Liver (tissue), 8 donors: ENCODE measurements at regions not wholly inside any gene's neighbourhood (a gene's known extent, or its start where the extent isn't known, plus 50 kb on each side); places are given as distances from the start of the nearest gene placed in this dataset.

Experiments
- DNase-seq: peaks from one replicate; pipeline ENCODE4 v3.0.0-alpha.2; 2017; ENCODE audit warnings: low spot score
- H3K27ac ChIP-seq, 2 donors: one replicate each; pipeline ENCODE4 v1.7.0; 2013; ENCODE audit warnings: inconsistent platforms in 2 of 2, low read length in 2 of 2, control low read depth in 1 of 2, low read depth in 1 of 2, mild to moderate bottlenecking in 1 of 2
- H3K27me3 ChIP-seq, 4 donors: one replicate each; pipeline versions ENCODE4 v1.6.1 to v1.7.0; 2013; ENCODE audit warnings: low read length in 3 of 4, inconsistent platforms in 1 of 4, mild to moderate bottlenecking in 1 of 4, moderate library complexity in 1 of 4; ENCODE audit not compliant: control insufficient read depth in 4 of 4, insufficient read depth in 4 of 4
- H3K36me3 ChIP-seq, 4 donors: one replicate each; pipeline versions ENCODE4 v1.6.1 to v1.7.0; 2013; ENCODE audit warnings: low read length in 3 of 4, mild to moderate bottlenecking in 3 of 4, low read depth in 1 of 4, moderate library complexity in 1 of 4; ENCODE audit not compliant: control insufficient read depth in 4 of 4, insufficient read depth in 3 of 4
- H3K4me1 ChIP-seq, 4 donors: one replicate each; pipeline versions ENCODE4 v1.6.1 to v1.7.0; 2013; ENCODE audit warnings: low read length in 3 of 4, mild to moderate bottlenecking in 3 of 4, moderate library complexity in 1 of 4; ENCODE audit not compliant: control insufficient read depth in 4 of 4, insufficient read depth in 4 of 4
- H3K4me3 ChIP-seq, 3 donors: one replicate each; pipeline versions ENCODE4 v1.6.1 to v1.7.0; 2013; ENCODE audit warnings: low read length in 3 of 3, control low read depth in 1 of 3, low read depth in 1 of 3, mild to moderate bottlenecking in 1 of 3
- H3K9ac ChIP-seq, 2 donors: one replicate each; pipeline ENCODE4 v1.7.0; 2013; ENCODE audit warnings: low read length in 2 of 2, mild to moderate bottlenecking in 2 of 2, moderate library complexity in 2 of 2, control low read depth in 1 of 2, low read depth in 1 of 2
- H3K9me3 ChIP-seq, 4 donors: one replicate each; pipeline versions ENCODE4 v1.6.1 to v1.7.0; 2013; ENCODE audit warnings: low read length in 3 of 4; ENCODE audit not compliant: control insufficient read depth in 4 of 4
- EGR1 ChIP-seq, 2 donors: IDR thresholded peaks; 2 replicates each; pipeline ENCODE4 v1.6.1; 2016 to 2018; ENCODE audit warnings: antibody characterized with exemption in 2 of 2, low read depth in 2 of 2
- FOXA1 ChIP-seq: IDR thresholded peaks from 2 replicates; pipeline ENCODE4 v1.6.1; 2016; ENCODE audit warnings: antibody characterized with exemption
- FOXA2 ChIP-seq: IDR thresholded peaks from 2 replicates; pipeline ENCODE4 v1.6.1; 2016; ENCODE audit warnings: antibody characterized with exemption
- GABPA ChIP-seq, 2 donors: IDR thresholded peaks in 1 of 2; conservative IDR thresholded peaks in 1 of 2; 2 replicates each; pipeline ENCODE4 v1.6.1; 2016; ENCODE audit warnings: antibody characterized with exemption in 2 of 2, mild to moderate bottlenecking in 1 of 2, moderate library complexity in 1 of 2
- HNF4A ChIP-seq, 2 donors: conservative IDR thresholded peaks; 2 replicates each; pipeline ENCODE4 v1.6.1; 2016; ENCODE audit warnings: antibody characterized with exemption in 2 of 2, mild to moderate bottlenecking in 2 of 2
- JUND ChIP-seq, 2 donors: IDR thresholded peaks; 2 replicates each; pipeline ENCODE4 v1.6.1; 2016; ENCODE audit warnings: antibody characterized with exemption in 2 of 2
- NR2F2 ChIP-seq: IDR thresholded peaks from 2 replicates; pipeline ENCODE4 v1.6.1; 2016; ENCODE audit warnings: antibody characterized with exemption
- RAD21 ChIP-seq, 2 donors: IDR thresholded peaks; 2 replicates each; pipeline ENCODE4 v1.6.1; 2016; ENCODE audit warnings: antibody characterized with exemption in 2 of 2, mild to moderate bottlenecking in 2 of 2
- RXRA ChIP-seq, 2 donors: IDR thresholded peaks; 2 replicates each; pipeline ENCODE4 v1.6.1; 2017 to 2018; ENCODE audit warnings: antibody characterized with exemption in 2 of 2, mild to moderate bottlenecking in 1 of 2
- SP1 ChIP-seq: IDR thresholded peaks from 2 replicates; pipeline ENCODE4 v1.6.1; 2018; ENCODE audit warnings: antibody characterized with exemption, mild to moderate bottlenecking
- TAF1 ChIP-seq: conservative IDR thresholded peaks from 2 replicates; pipeline ENCODE4 v1.6.1; 2016; ENCODE audit warnings: antibody characterized with exemption, mild to moderate bottlenecking
- YY1 ChIP-seq: IDR thresholded peaks from 2 replicates; pipeline ENCODE4 v1.6.1; 2016; ENCODE audit warnings: antibody characterized with exemption, mild to moderate bottlenecking
- WGBS: extraction: QIAGEN DNeasy Blood & Tissue Kit; methylation state at CpG from one replicate; pipeline ENCODE4 v1.1.7; 2013; 5-methylcytosine and 5-hydroxymethylcytosine counted together
- TF ChIP-seq, protein P1 (sequence below): IDR thresholded peaks from 2 replicates; pipeline ENCODE4 v1.6.1; 2016; ENCODE audit warnings: antibody characterized with exemption
- TF ChIP-seq, protein P2 (sequence below): IDR thresholded peaks from 2 replicates; pipeline ENCODE4 v1.6.1; 2016; ENCODE audit warnings: antibody characterized with exemption
- TF ChIP-seq, protein P3 (sequence below): IDR thresholded peaks from 2 replicates; pipeline ENCODE4 v1.6.1; 2016; ENCODE audit warnings: antibody characterized with exemption
- TF ChIP-seq, protein P4 (sequence below): IDR thresholded peaks from 2 replicates; pipeline ENCODE4 v1.6.1; 2016; ENCODE audit warnings: antibody characterized with exemption, mild to moderate bottlenecking
- TF ChIP-seq, protein P5 (sequence below): fragments of 150-350 bp; IDR thresholded peaks from 2 replicates; pipeline ENCODE4 v1.5.1; 2017; ENCODE audit warnings: improper control_type of control experiment, low read depth, low read length; ENCODE audit not compliant: missing input control
- donor health status: healthy.
- donor health status: healthy.
- donor health status: healthy.
- donor health status: healthy.
- donor health status: healthy.

DNA sequence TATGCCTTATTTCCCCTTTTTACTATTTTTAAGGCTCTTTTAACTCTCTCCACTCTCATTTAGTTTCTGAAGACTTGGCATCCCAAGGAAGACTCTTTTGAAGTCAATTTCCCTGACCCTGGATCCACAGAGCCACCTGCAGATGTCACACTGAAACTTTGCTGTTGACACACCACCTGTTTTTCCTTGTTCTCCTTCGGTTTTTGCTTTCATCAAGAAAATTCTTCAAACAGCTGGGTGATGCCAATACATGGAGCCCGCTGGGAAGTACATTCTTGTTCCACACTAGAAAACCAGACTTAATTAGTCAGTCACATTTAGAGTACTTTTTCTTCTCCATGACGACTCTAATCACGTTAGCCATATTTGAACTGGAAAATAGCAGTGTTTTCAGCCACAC is 293.9 kb downstream of the PDGFC start:
- Histone ChIP-seq H3K4me3 (no peak overlapping the region), H3K4me1 (peaks cover 0 to 3% (median 0%) of the 10 kb centered on the region in 4 donors), H3K27me3 (no peaks in the 10 kb centered on the region), H3K9me3 (no peaks in the 10 kb centered on the region), H3K27ac (no peak overlapping the region), H3K36me3 (no peaks in the 10 kb centered on the region), H3K9ac (no peak overlapping the region)
- TF ChIP-seq, protein P1, sequence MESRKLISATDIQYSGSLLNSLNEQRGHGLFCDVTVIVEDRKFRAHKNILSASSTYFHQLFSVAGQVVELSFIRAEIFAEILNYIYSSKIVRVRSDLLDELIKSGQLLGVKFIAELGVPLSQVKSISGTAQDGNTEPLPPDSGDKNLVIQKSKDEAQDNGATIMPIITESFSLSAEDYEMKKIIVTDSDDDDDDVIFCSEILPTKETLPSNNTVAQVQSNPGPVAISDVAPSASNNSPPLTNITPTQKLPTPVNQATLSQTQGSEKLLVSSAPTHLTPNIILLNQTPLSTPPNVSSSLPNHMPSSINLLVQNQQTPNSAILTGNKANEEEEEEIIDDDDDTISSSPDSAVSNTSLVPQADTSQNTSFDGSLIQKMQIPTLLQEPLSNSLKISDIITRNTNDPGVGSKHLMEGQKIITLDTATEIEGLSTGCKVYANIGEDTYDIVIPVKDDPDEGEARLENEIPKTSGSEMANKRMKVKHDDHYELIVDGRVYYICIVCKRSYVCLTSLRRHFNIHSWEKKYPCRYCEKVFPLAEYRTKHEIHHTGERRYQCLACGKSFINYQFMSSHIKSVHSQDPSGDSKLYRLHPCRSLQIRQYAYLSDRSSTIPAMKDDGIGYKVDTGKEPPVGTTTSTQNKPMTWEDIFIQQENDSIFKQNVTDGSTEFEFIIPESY: no peak
- TF ChIP-seq, protein P2, sequence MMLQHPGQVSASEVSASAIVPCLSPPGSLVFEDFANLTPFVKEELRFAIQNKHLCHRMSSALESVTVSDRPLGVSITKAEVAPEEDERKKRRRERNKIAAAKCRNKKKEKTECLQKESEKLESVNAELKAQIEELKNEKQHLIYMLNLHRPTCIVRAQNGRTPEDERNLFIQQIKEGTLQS: no peak
- no peak for TF ChIP-seq SP1
- no peak for TF ChIP-seq FOXA2
- TF ChIP-seq, protein P3, sequence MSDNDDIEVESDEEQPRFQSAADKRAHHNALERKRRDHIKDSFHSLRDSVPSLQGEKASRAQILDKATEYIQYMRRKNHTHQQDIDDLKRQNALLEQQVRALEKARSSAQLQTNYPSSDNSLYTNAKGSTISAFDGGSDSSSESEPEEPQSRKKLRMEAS: no peak
- TF ChIP-seq, protein P4, sequence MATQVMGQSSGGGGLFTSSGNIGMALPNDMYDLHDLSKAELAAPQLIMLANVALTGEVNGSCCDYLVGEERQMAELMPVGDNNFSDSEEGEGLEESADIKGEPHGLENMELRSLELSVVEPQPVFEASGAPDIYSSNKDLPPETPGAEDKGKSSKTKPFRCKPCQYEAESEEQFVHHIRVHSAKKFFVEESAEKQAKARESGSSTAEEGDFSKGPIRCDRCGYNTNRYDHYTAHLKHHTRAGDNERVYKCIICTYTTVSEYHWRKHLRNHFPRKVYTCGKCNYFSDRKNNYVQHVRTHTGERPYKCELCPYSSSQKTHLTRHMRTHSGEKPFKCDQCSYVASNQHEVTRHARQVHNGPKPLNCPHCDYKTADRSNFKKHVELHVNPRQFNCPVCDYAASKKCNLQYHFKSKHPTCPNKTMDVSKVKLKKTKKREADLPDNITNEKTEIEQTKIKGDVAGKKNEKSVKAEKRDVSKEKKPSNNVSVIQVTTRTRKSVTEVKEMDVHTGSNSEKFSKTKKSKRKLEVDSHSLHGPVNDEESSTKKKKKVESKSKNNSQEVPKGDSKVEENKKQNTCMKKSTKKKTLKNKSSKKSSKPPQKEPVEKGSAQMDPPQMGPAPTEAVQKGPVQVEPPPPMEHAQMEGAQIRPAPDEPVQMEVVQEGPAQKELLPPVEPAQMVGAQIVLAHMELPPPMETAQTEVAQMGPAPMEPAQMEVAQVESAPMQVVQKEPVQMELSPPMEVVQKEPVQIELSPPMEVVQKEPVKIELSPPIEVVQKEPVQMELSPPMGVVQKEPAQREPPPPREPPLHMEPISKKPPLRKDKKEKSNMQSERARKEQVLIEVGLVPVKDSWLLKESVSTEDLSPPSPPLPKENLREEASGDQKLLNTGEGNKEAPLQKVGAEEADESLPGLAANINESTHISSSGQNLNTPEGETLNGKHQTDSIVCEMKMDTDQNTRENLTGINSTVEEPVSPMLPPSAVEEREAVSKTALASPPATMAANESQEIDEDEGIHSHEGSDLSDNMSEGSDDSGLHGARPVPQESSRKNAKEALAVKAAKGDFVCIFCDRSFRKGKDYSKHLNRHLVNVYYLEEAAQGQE: no peak
- TF ChIP-seq EGR1 (IDR thresholded peaks at IDR 0.05; ENCODE audit: low read depth in 2 of 2): no peak
- no peak for TF ChIP-seq YY1
- TF ChIP-seq NR2F2: no peak
- no peak for TF ChIP-seq RAD21 (IDR thresholded peaks at IDR 0.05)
- TF ChIP-seq JUND (IDR thresholded peaks at IDR 0.05): no peak
- no peak for TF ChIP-seq HNF4A (conservative IDR thresholded peaks at IDR 0.05)
- TF ChIP-seq TAF1: no peak
- WGBS: 60% methylated on average over 4 of the region's 4 CpGs
- no peak for DNase-seq

DNA sequence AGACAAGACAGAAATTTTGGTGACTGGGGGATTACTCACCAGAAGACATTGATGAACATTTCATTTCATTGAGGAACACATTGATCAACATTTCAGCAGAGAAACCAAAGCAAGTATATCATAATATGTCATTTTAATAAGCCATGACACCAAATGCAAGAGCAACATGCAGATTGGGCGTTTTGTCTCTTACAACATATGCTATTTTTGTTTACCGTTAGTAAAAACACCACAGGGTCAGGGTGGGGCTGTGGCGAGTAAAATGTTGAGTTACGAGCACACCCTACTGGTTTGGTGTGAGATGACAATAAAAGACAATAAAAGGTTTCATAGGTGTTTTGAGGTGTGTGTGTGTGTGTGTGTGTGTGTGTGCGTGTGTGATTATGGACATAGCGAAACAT is 294.5 kb downstream of the PDGFC start:
- no peak overlapping the region for H3K4me3 ChIP-seq
- no peaks in the 10 kb centered on the region for H3K36me3 ChIP-seq
- 26% methylated on average over 6 of the region's 6 CpGs for WGBS
- H3K9me3 ChIP-seq: no peaks in the 10 kb centered on the region
- DNase-seq: no peak
- no peak overlapping the region for H3K9ac ChIP-seq
- no peaks in the 10 kb centered on the region for H3K27me3 ChIP-seq
- TF ChIP-seq SP1 (no peak), GABPA (IDR thresholded peaks at IDR 0.05 in 1 of 2, conservative IDR thresholded peaks at IDR 0.05 in 1 of 2) (no peak), FOXA1 (no peak), YY1 (no peak), RXRA (IDR thresholded peaks at IDR 0.05) (no peak), HNF4A (conservative IDR thresholded peaks at IDR 0.05) (no peak), RAD21 (IDR thresholded peaks at IDR 0.05) (peak; percentile 75 to 84)
- TF ChIP-seq, protein P3: no peak
- TF ChIP-seq, protein P5, sequence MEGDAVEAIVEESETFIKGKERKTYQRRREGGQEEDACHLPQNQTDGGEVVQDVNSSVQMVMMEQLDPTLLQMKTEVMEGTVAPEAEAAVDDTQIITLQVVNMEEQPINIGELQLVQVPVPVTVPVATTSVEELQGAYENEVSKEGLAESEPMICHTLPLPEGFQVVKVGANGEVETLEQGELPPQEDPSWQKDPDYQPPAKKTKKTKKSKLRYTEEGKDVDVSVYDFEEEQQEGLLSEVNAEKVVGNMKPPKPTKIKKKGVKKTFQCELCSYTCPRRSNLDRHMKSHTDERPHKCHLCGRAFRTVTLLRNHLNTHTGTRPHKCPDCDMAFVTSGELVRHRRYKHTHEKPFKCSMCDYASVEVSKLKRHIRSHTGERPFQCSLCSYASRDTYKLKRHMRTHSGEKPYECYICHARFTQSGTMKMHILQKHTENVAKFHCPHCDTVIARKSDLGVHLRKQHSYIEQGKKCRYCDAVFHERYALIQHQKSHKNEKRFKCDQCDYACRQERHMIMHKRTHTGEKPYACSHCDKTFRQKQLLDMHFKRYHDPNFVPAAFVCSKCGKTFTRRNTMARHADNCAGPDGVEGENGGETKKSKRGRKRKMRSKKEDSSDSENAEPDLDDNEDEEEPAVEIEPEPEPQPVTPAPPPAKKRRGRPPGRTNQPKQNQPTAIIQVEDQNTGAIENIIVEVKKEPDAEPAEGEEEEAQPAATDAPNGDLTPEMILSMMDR: peak; percentile 43
- H3K4me1 ChIP-seq: peaks cover 0 to 3% (median 0%) of the 10 kb centered on the region in 4 donors
- H3K27ac ChIP-seq: no peak overlapping the region
